Subcutaneous abdominal adipose tissue (tissue), 5 donors: ENCODE measurements at regions not wholly inside any gene's neighbourhood (a gene's known extent, or its start where the extent isn't known, plus 50 kb on each side); places are given as distances from the start of the nearest gene placed in this dataset.

Experiments used
- H3K27ac ChIP-seq: one replicate; pipeline ENCODE4 v1.7.0; 2013; ENCODE audit warnings: low read depth, mild to moderate bottlenecking, inconsistent platforms, low read length, moderate library complexity
- H3K27me3 ChIP-seq, 5 donors: one replicate each; pipeline ENCODE4 v1.7.0; 2013; ENCODE audit warnings: low read length in 5 of 5, inconsistent platforms in 1 of 5; ENCODE audit not compliant: control insufficient read depth in 5 of 5, insufficient read depth in 4 of 5
- H3K36me3 ChIP-seq, 5 donors: one replicate each; pipeline ENCODE4 v1.7.0; 2013; ENCODE audit warnings: low read length in 5 of 5; ENCODE audit not compliant: control insufficient read depth in 5 of 5, insufficient read depth in 5 of 5
- H3K4me1 ChIP-seq, 5 donors: one replicate each; pipeline ENCODE4 v1.7.0; 2013; ENCODE audit warnings: low read length in 5 of 5, mild to moderate bottlenecking in 3 of 5, moderate library complexity in 1 of 5; ENCODE audit not compliant: control insufficient read depth in 5 of 5, insufficient read depth in 5 of 5
- H3K4me3 ChIP-seq, 5 donors: one replicate each; pipeline ENCODE4 v1.7.0; 2013; ENCODE audit warnings: low read length in 5 of 5, low read depth in 1 of 5
- H3K9ac ChIP-seq, 5 donors: one replicate each; pipeline ENCODE4 v1.7.0; 2013; ENCODE audit warnings: low read length in 5 of 5, mild to moderate bottlenecking in 4 of 5, moderate library complexity in 3 of 5
- H3K9me3 ChIP-seq, 5 donors: one replicate each; pipeline ENCODE4 v1.7.0; 2013; ENCODE audit warnings: low read length in 5 of 5; ENCODE audit not compliant: control insufficient read depth in 5 of 5
- donor health status: healthy.
- donor health status: healthy.
- donor health status: healthy.
- donor health status: healthy.
- donor health status: healthy.

GRCh38 chr5:87649455-87649854, 236.7 kb upstream of the CCNH start:
- H3K27ac ChIP-seq, result no peak overlapping the region
- H3K36me3 ChIP-seq, result no peaks in the 10 kb centered on the region
- H3K4me3 ChIP-seq, result no peak overlapping the region
- no peaks in the 10 kb centered on the region for H3K27me3 ChIP-seq
- no peaks in the 10 kb centered on the region for H3K4me1 ChIP-seq
- no peak overlapping the region for H3K9ac ChIP-seq
- H3K9me3 ChIP-seq, result no peaks in the 10 kb centered on the region

DNA sequence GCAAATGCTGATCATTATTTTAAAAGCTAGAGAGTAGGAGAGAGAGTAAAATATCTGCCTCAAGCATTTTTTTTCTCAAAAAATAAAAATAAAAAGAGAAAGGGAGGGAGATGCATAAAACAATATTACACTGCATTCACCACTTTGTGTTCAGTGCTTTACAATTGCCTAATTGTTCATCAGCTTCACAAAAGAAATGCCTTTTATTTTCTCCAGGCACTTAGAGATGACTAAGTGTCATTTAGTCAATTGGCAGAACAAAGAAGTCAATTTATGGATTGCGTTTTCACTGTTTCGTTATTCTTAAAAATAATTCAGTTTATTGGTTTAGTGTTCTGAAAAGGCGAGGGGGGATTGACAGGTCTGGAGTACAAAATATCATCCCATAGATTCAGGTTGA, 232.5 kb upstream of the CCNH start:
- H3K9me3 ChIP-seq, result no peaks in the 10 kb centered on the region
- no peaks in the 10 kb centered on the region for H3K4me1 ChIP-seq
- no peaks in the 10 kb centered on the region for H3K27me3 ChIP-seq
- no peak overlapping the region for H3K27ac ChIP-seq
- H3K4me3 ChIP-seq, result no peak overlapping the region
- no peaks in the 10 kb centered on the region for H3K36me3 ChIP-seq
- no peak overlapping the region for H3K9ac ChIP-seq

DNA sequence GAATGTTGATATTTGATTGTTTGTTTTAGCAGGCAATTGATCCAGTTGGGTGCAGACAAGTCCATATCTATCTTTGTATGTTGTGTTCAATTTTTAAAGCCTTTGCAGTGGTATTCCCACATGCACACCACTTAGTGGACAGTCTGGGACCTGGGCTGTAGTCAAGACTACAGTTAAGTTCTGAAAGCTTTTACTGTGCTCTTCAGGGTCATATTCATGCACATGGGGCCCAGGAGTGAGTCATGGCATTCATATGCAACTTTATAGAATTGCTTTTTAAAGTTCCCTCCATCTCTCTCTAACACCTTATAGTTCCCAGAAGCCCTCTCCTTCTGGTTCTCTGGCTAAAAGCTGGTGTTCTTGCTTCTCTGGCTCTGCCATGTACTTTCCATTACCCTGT, 228.2 kb upstream of the CCNH start:
- Histone ChIP-seq H3K27ac (no peak overlapping the region), H3K4me1 (no peaks in the 10 kb centered on the region), H3K4me3 (no peak overlapping the region), H3K27me3 (no peaks in the 10 kb centered on the region), H3K36me3 (no peaks in the 10 kb centered on the region), H3K9ac (no peak overlapping the region), H3K9me3 (no peaks in the 10 kb centered on the region)

GRCh38 chr5:87627363-87627762, 214.6 kb upstream of the CCNH start:
- Histone ChIP-seq H3K4me3 (no peak overlapping the region), H3K36me3 (no peaks in the 10 kb centered on the region), H3K27ac (no peak overlapping the region), H3K9me3 (no peaks in the 10 kb centered on the region), H3K27me3 (no peaks in the 10 kb centered on the region), H3K4me1 (no peaks in the 10 kb centered on the region), H3K9ac (no peak overlapping the region)

DNA sequence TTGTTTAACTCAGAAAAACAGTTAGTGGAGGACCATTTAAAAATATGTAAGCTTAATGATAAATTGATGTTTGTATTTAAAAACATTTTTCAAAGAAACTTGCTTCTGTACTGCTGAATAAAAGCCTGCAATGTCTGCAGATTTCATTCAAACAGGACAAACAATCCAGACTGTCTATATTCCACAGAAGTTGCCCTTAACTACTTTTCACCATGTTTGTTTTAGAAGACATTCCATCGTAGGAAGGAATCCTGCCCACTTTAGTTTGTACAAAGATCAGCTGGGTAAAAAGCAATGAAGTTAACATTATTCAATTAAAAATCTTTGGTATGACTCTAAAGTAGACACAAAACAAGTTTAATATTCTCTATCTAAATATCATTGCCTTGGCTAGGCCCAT, 195.7 kb upstream of the CCNH start:
- Histone ChIP-seq H3K27ac (no peak overlapping the region), H3K4me3 (no peak overlapping the region), H3K9me3 (no peaks in the 10 kb centered on the region), H3K27me3 (no peaks in the 10 kb centered on the region), H3K4me1 (peaks cover 0 to 3% (median 0%) of the 10 kb centered on the region in 5 donors), H3K36me3 (no peaks in the 10 kb centered on the region), H3K9ac (no peak overlapping the region)

DNA sequence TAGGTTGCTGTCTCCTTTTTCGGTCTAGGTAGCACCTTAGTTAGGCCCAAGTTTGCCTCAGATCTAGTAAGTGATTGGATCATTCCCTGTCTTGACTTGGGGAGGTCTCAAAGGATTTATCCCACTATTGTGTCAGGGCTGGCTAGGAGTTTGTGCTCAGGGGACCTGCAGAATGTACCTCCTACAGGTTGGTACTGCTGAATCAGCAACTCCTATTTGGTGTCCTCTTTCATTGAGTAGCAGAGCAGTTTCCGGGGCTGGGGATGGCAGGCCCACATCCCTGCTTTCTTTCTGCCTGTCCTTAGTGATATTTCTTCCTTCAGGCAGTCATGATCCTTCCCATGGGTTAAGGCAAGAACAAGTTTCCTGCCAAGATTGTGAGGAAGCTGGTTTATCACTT, 192.9 kb upstream of the CCNH start:
- Histone ChIP-seq H3K4me3 (no peak overlapping the region), H3K27me3 (no peaks in the 10 kb centered on the region), H3K4me1 (peaks cover 0 to 3% (median 0%) of the 10 kb centered on the region in 5 donors), H3K36me3 (no peaks in the 10 kb centered on the region), H3K9me3 (peaks cover 0 to 10% (median 4%) of the 10 kb centered on the region in 5 donors), H3K27ac (no peak overlapping the region), H3K9ac (no peak overlapping the region)

DNA sequence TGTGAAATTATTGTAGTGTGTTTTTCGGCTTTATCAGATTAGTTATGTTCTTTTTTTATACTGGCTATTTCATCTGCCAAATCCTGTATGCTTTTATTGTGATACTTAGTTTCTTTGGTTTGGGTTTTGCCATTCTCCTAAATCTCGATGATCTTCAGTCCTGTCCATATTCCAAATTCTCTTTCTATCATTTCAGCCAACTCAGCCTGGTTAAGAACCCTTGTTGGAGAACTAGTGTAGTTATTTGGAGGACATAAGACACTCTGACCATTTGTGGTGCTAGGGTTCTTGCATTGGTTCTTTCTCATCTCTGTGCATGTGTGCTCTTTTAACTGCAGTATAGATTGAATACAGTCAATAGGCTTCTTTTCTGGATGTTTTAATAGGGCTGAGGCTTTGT, 187.0 kb upstream of the CCNH start:
- Histone ChIP-seq H3K9ac (no peak overlapping the region), H3K27ac (no peak overlapping the region), H3K36me3 (no peaks in the 10 kb centered on the region), H3K9me3 (peaks cover 0 to 14% (median 4%) of the 10 kb centered on the region in 5 donors), H3K4me1 (no peaks in the 10 kb centered on the region), H3K4me3 (no peak overlapping the region), H3K27me3 (no peaks in the 10 kb centered on the region)

DNA sequence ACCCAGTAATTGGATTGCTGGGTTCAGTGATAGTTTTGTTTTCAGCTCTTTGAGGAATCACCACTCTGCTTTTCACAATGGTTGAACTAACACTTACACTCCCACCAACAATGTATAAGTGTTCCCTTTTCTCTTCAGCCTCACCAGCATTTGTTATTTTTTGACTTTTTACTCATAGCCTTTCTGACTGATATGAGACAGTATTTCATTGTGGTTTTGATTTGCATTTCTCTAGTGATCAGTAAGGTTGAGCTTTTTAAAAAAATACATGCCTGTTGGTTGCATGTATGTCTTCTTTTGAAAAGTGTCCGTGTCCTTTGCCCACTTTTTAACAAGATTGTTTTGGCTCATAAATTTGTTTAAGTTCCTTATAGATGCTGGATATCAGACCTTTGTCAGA, 185.7 kb upstream of the CCNH start:
- peaks cover 0 to 14% (median 4%) of the 10 kb centered on the region in 5 donors for H3K9me3 ChIP-seq
- no peaks in the 10 kb centered on the region for H3K36me3 ChIP-seq
- no peaks in the 10 kb centered on the region for H3K27me3 ChIP-seq
- H3K9ac ChIP-seq, result no peak overlapping the region
- no peak overlapping the region for H3K27ac ChIP-seq
- H3K4me1 ChIP-seq, result no peaks in the 10 kb centered on the region
- no peak overlapping the region for H3K4me3 ChIP-seq

- H3K4me1 ChIP-seq, result no peaks in the 10 kb centered on the region
- H3K4me3 ChIP-seq, result no peak overlapping the region
- H3K9ac ChIP-seq, result no peak overlapping the region
- no peaks in the 10 kb centered on the region for H3K27me3 ChIP-seq
- no peaks in the 10 kb centered on the region for H3K9me3 ChIP-seq
- H3K27ac ChIP-seq, result no peak overlapping the region
- H3K36me3 ChIP-seq, result no peaks in the 10 kb centered on the region
Observed at GRCh38 chr5:87594566-87594965, 181.8 kb upstream of the CCNH start.

DNA sequence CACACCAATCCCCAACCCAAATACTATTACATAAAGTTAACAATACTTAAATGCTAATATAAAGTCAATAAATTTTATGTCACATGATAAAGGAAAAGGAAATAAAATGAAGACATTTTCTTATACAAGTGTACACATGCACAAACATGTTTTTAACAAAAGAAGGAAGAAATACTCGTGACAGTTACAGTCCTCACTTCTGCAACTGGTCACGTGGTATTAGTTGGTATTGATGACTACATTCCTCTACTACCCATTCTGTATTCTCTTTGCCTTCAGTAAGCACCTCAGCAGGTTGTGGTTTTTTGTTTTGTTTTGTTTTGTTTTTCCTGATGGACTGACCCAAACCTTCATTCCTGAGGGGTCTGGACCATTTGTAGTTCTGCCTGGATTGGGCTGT, 176.9 kb upstream of the CCNH start:
- Histone ChIP-seq H3K27me3 (no peaks in the 10 kb centered on the region), H3K27ac (no peak overlapping the region), H3K9ac (no peak overlapping the region), H3K36me3 (no peaks in the 10 kb centered on the region), H3K9me3 (no peaks in the 10 kb centered on the region), H3K4me3 (no peak overlapping the region), H3K4me1 (no peaks in the 10 kb centered on the region)

DNA sequence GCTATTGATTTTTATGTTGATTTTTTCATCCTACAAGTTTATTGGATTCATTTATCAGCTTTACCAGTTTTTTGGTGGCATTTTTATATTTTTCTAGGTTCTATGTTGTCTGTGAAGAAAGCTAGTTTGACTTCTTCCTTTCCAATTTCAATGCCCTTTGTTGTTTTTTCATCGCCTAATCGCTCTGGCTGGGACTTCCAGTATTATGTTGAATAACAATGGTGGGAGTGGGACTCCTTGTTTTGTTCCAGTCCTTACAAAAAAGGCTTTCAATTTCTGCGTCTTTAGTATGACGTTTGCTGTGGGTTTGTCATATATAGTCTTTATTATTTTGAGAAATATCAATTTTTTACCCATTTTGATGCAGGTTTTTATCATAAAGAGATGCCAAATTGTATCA, 175.6 kb upstream of the CCNH start:
- Histone ChIP-seq H3K9me3 (no peaks in the 10 kb centered on the region), H3K27ac (no peak overlapping the region)

More for the DNA sequence above, 175.6 kb upstream of the CCNH start:
- H3K9ac ChIP-seq, result no peak overlapping the region
- H3K4me3 ChIP-seq, result no peak overlapping the region
- no peaks in the 10 kb centered on the region for H3K4me1 ChIP-seq
- no peaks in the 10 kb centered on the region for H3K36me3 ChIP-seq
- no peaks in the 10 kb centered on the region for H3K27me3 ChIP-seq
